ENCODE measurements at regions not wholly inside any gene's neighbourhood (a gene's known extent, or its start where the extent isn't known, plus 50 kb on each side); places are given as distances from the start of the nearest gene placed in this dataset.

GRCh38 chr18:77763530-77764145, 514.0 kb downstream of the GALR1 start:
- no peak for DNase-seq

- DNase-seq, result peak; percentile 18
Observed at GRCh38 chr18:77765468-77765867, 515.8 kb downstream of the GALR1 start.

GRCh38 chr18:77766421-77766820, 516.8 kb downstream of the GALR1 start:
- DNase-seq, result no peak

- DNase-seq, result no peak
Observed at GRCh38 chr18:77772177-77772576, 522.5 kb downstream of the GALR1 start.

- no peak for DNase-seq
Observed at GRCh38 chr18:77776104-77776503, 526.5 kb downstream of the GALR1 start.

- DNase-seq, result no peak
Observed at GRCh38 chr18:77777163-77777562, 527.5 kb downstream of the GALR1 start.

- no peak for DNase-seq
Observed at GRCh38 chr18:77784759-77785379, 535.2 kb downstream of the GALR1 start.

GRCh38 chr18:77785415-77785975, 535.8 kb downstream of the GALR1 start:
- DNase-seq, result no peak

- DNase-seq, result no peak
Observed at GRCh38 chr18:77803024-77803423, 553.4 kb downstream of the GALR1 start.

- no peak for DNase-seq
Observed at GRCh38 chr18:77804382-77804781, 554.7 kb downstream of the GALR1 start.

GRCh38 chr18:77807650-77808049, 558.0 kb downstream of the GALR1 start:
- no peak for DNase-seq

- DNase-seq, result no peak
Observed at GRCh38 chr18:77811503-77811902, 561.9 kb downstream of the GALR1 start.

- DNase-seq, result no peak
Observed at GRCh38 chr18:77815666-77816338, 566.2 kb downstream of the GALR1 start.

- DNase-seq, result no peak
Observed at GRCh38 chr18:77818328-77818727, 568.7 kb downstream of the GALR1 start.

GRCh38 chr18:77820472-77820871, 570.8 kb downstream of the GALR1 start:
- no peak for DNase-seq

GRCh38 chr18:77821892-77822291, 572.2 kb downstream of the GALR1 start:
- no peak for DNase-seq

- DNase-seq, result no peak
Observed at GRCh38 chr18:77822632-77823031, 573.0 kb downstream of the GALR1 start.

GRCh38 chr18:77833807-77834206, 584.2 kb downstream of the GALR1 start:
- no peak for DNase-seq

- no peak for DNase-seq
Observed at GRCh38 chr18:77851802-77852201, 602.2 kb downstream of the GALR1 start.

- DNase-seq, result no peak
Observed at GRCh38 chr18:77853859-77854258, 604.2 kb downstream of the GALR1 start.

- DNase-seq, result no peak
Observed at GRCh38 chr18:77857678-77858655, 608.3 kb downstream of the GALR1 start.

- DNase-seq, result no peak
Observed at GRCh38 chr18:77859634-77860033, 610.0 kb downstream of the GALR1 start.
